Psoas muscle (tissue), 7 donors: ENCODE measurements at regions not wholly inside any gene's neighbourhood (a gene's known extent, or its start where the extent isn't known, plus 50 kb on each side); places are given as distances from the start of the nearest gene placed in this dataset.

Experiments used
- ATAC-seq, 4 donors: fragments of 200-7000 bp; cut with Tn5 transposase; one replicate each; pipeline ENCODE4 v1.9.1; 2020; ENCODE audit warnings: moderate library complexity in 3 of 4, mild to moderate bottlenecking in 2 of 4
- DNase-seq, 2 donors: peaks; one replicate each; pipeline ENCODE4 v3.0.0-alpha.2; 2020
- H3K27ac ChIP-seq: fragments of 200-600 bp; one replicate; pipeline ENCODE4 v1.8.0; 2022
- H3K27me3 ChIP-seq, 3 donors: fragments of 200-600 bp in 1 of 3; one replicate each; pipeline versions ENCODE4 v1.6.1 to v1.8.0; 2013 to 2022; ENCODE audit warnings: low read length in 2 of 3, mild to moderate bottlenecking in 2 of 3, moderate library complexity in 1 of 3; ENCODE audit not compliant: insufficient read depth in 3 of 3
- H3K36me3 ChIP-seq, 2 donors: fragments of 200-600 bp in 1 of 2; one replicate each; pipeline versions ENCODE4 v1.6.1 to v1.8.0; 2013 to 2022; ENCODE audit warnings: low read depth in 1 of 2, mild to moderate bottlenecking in 1 of 2, moderate library complexity in 1 of 2; ENCODE audit not compliant: insufficient read depth in 1 of 2
- H3K4me1 ChIP-seq: fragments of 200-600 bp; one replicate; pipeline ENCODE4 v1.8.0; 2022
- H3K4me3 ChIP-seq: fragments of 200-600 bp; one replicate; pipeline ENCODE4 v1.8.0; 2022; ENCODE audit warnings: mild to moderate bottlenecking
- H3K9me3 ChIP-seq: fragments of 200-600 bp; one replicate; pipeline ENCODE4 v1.8.0; 2022
- CTCF ChIP-seq: fragments of 200-600 bp; IDR thresholded peaks from one replicate; pipeline ENCODE4 v1.8.0; 2022; ENCODE audit warnings: antibody characterized with exemption
- WGBS, 3 donors: extraction: QIAGEN DNeasy Blood & Tissue Kit; methylation state at CpG; one replicate each; pipeline versions ENCODE4 v1.1.6 to v1.1.7; 2013; 5-methylcytosine and 5-hydroxymethylcytosine counted together
- intact Hi-C, 2 donors: fragments of 100-400 bp; cut with DNase I; formaldehyde crosslinking; loops; one replicate each; pipeline versions ENCODE4 v1.11.0 to v1.14.2; 2022
- donor health status: healthy with polysubstance abuse.
- donor health status: DM: no; HTN: no; CAD: no; lungs with moderate emphysema.
- donor health status: Bipolar disorder and iron deficiency.
- donor health status: healthy.
- donor health status: DM: yes; HTN: yes; CAD: no.
- donor health status: DM: no; HTN: no; CAD: no.
- donor health status: DM: yes; HTN: yes; CAD: no.

GRCh38 chr1:198424441-198424840 lies 116.0 kb downstream of the ATP6V1G3 start:
- WGBS, 3 donors = 33 to 41% (median 35%) methylated on average over 2 of the region's 2 CpGs
- H3K4me3 ChIP-seq = no peak overlapping the region
- TF ChIP-seq CTCF = no peak

GRCh38 chr1:198423673-198424072 lies 116.8 kb downstream of the ATP6V1G3 start:
- no peak for DNase-seq
- no peaks in the 10 kb centered on the region for H3K36me3 ChIP-seq
- 70 to 92% (median 81%) methylated on average over 1 of the region's 1 CpG for WGBS, 3 donors
- ATAC-seq = no peak
- no peak overlapping the region for H3K27ac ChIP-seq
- intact Hi-C loops = no loop called here
- no peaks in the 10 kb centered on the region for H3K4me1 ChIP-seq
- no peak for TF ChIP-seq CTCF
- no peaks in the 10 kb centered on the region for H3K9me3 ChIP-seq
- no peaks in the 10 kb centered on the region for H3K27me3 ChIP-seq
- H3K4me3 ChIP-seq = no peak overlapping the region

More at GRCh38 chr1:198424441-198424840, 116.0 kb downstream of the ATP6V1G3 start:
- DNase-seq (no peak), ATAC-seq (no peak)
- intact Hi-C loops = no loop called here
- no peaks in the 10 kb centered on the region for H3K27me3 ChIP-seq
- H3K36me3 ChIP-seq = no peaks in the 10 kb centered on the region
- H3K4me1 ChIP-seq = no peaks in the 10 kb centered on the region
- no peaks in the 10 kb centered on the region for H3K9me3 ChIP-seq
- H3K27ac ChIP-seq = no peak overlapping the region

GRCh38 chr1:198417039-198417438 lies 123.4 kb downstream of the ATP6V1G3 start:
- no peak for ATAC-seq
- Histone ChIP-seq H3K27ac (no peak overlapping the region), H3K4me1 (no peaks in the 10 kb centered on the region), H3K4me3 (no peak overlapping the region), H3K9me3 (no peaks in the 10 kb centered on the region), H3K36me3 (no peaks in the 10 kb centered on the region), H3K27me3 (peaks cover 0 to 8% (median 3%) of the 10 kb centered on the region in 3 donors)
- intact Hi-C loops = no loop called here
- no peak for DNase-seq
- no peak for TF ChIP-seq CTCF

- H3K27me3 ChIP-seq = peaks cover 0 to 8% (median 3%) of the 10 kb centered on the region in 3 donors
- intact Hi-C loops = no loop called here
- no peak for ATAC-seq
- DNase-seq = no peak
- no peak for TF ChIP-seq CTCF
- no peaks in the 10 kb centered on the region for H3K9me3 ChIP-seq
- H3K27ac ChIP-seq = no peak overlapping the region
- H3K4me3 ChIP-seq = no peak overlapping the region
- H3K4me1 ChIP-seq = no peaks in the 10 kb centered on the region
- 9 to 38% (median 23%) methylated on average over 3 of the region's 3 CpGs for WGBS, 3 donors
- no peaks in the 10 kb centered on the region for H3K36me3 ChIP-seq
These were observed 124.2 kb downstream of the ATP6V1G3 start for GRCh38 chr1:198416296-198416695.

GRCh38 chr1:198411240-198411639 lies 129.2 kb downstream of the ATP6V1G3 start:
- Histone ChIP-seq H3K36me3 (no peaks in the 10 kb centered on the region), H3K27me3 (no peaks in the 10 kb centered on the region), H3K27ac (no peak overlapping the region), H3K4me3 (no peak overlapping the region), H3K9me3 (no peaks in the 10 kb centered on the region), H3K4me1 (no peaks in the 10 kb centered on the region)
- TF ChIP-seq CTCF = no peak
- intact Hi-C loops = no loop called here
- ATAC-seq (no peak), DNase-seq (no peak)
